KBM-7 (cell line): ENCODE measurements at regions not wholly inside any gene's neighbourhood (a gene's known extent, or its start where the extent isn't known, plus 50 kb on each side); places are given as distances from the start of the nearest gene placed in this dataset.

ENCODE experiments used
- DNase-seq: peaks from one replicate; pipeline ENCODE4 v3.0.0-alpha.2; 2015
- in situ Hi-C: fragments of 300-500 bp; cut with MboI; formaldehyde crosslinking; loops from 2 replicates; pipeline ENCODE4 v1.14.3; 2020; ENCODE audit warnings: low sequenced_read_pairs, low pct_unique_long_range_greater_than_20kb, mixed read lengths

DNA sequence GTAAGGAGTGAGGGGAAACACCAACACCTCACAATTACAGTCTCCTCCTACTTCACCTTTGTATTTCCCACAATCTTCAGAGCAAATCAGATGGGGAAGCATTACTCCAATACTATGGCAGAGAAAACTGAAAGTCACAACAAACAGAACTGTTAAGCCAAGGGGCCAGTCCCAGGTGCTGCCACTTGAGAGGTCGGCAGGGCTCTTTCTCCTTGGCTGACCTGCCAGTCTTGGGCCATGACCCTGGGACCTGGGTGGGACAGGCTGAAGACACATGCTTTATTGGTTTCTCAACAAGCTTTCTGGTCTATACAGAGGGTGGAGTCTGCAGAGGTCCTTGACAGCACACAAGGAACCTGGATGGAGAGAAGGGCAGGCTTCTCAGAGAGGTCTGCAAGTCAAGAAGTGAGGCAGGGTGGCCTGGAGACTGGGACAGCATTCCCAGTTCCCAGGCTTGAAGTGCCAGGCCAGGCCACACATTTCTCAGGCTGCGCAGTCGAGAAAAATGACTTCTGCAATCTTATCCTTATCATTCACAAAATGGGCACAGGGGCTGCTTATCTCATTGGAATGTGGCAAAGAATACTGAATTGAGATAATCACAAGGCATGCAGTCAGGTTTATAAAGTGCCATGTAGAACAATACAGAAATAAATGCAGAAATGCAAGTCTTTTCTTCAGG lies 301.0 kb downstream of the CXCL12 start:
- in situ Hi-C loops = no loop called here
- DNase-seq = no peak

DNA sequence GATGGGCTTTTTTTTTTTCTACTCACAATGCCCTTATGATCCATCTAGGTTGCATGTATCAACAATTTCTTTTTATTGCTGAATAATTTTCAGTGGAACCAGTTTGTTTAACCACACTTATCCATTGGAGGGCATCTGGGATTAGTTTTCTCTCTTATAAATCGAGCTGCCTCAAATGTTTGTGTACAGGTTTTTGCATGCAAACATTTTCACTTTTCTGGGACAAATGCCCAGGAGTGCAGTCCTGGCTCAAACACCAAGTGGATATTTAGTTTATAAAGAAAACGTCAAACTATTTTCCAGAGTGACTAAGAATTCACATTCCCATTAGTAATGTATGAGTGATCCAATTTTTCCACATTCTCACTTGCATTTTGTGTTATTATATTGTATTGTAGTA lies 313.4 kb downstream of the CXCL12 start:
- in situ Hi-C loops = no loop called here
- DNase-seq = no peak

DNA sequence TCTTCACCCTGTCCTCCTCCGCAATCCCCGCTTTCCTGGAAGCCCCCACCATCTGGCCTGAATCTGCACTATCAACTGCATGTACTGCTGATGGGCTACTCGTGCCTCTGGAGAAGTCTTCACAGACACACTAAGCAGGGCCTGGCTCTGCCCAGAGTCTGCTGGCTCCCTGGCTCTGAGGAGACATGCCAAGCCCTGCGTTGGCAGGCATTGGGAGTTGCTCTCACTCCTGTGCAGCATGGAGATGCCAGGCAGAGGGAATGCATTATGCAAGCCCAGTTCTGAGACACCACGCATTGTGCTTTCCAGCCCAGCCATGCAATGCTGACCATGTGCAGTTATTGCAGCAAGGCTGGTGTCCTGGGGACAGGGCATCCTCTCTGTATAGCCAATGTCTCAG lies 314.6 kb downstream of the CXCL12 start:
- no peak for DNase-seq
- in situ Hi-C loops = no loop called here

DNA sequence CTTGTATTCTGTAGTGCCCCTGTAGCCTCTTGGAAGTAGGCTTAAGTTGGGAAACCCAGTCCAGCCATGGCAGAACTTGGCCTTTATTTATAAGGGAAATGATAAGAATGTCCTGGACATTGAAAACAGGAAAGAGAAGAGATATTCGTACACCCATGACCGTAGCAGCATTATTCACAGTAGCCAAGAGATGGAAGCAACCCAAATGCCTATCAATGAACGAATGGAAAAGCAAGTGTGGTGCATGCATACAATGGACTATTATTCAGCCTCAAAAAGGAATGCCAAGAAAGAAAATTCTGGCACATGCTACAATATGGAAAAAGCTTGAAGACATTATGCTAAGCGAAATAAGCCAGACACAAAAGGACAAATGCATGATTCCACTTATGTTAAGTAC lies 315.3 kb downstream of the CXCL12 start:
- in situ Hi-C loops = no loop called here
- DNase-seq = no peak

DNA sequence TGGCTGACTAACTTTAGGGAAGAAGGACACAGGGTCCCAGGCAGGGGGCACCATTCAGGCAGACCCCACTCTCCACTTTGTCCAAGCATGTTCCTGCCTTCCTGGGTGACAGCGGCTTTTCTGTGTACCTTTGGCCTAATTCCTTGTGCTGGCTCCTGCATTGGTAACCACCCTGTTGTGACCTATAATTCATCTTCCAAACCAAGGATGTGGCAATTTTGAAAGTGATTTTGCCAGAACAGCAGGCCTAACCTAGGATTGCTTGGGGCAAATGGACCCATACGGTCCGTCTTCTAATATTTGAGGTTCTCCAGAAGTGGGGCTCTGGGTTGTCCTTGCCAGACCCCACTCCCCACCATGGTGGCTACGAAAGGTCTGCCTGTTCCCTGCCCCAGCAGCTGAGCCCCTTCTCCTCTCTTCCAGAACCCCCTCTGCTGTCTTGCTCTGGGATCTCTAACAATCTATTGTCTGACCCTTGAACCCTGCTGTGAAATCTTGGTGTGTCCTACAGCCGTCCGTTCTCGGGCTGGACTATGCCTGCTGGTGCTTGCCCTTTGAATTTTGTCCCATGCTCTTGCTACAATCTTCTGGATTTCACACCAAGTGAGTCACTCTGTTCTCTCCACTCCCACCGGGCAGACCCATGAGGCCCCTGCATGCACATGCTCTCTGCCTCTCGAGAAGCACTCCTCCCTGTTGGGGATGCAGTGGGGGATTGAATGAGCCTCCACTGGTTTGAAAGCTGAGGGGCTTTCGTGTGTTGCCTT lies 316.0 kb downstream of the CXCL12 start:
- in situ Hi-C loops = no loop called here
- DNase-seq = no peak

DNA sequence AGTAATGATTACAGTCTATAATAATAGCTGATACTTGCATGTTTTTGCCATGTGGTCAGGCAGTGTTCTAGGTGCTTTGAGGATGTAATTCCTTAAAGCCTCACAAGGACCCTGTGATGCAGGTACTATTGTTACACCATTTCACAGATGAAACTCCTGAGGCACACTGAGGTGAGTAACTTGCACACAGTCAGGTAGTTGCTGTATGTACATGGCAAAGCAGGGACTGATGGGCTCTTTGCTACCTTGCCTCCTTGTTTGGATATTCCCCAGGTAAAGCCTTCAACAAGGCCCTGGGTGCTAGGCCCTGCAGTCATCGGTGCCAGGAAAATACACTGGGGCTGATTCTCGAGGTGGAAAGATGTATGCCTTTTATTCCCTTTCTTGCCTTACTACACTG lies 317.5 kb downstream of the CXCL12 start:
- no peak for DNase-seq
- in situ Hi-C loops = no loop called here

DNA sequence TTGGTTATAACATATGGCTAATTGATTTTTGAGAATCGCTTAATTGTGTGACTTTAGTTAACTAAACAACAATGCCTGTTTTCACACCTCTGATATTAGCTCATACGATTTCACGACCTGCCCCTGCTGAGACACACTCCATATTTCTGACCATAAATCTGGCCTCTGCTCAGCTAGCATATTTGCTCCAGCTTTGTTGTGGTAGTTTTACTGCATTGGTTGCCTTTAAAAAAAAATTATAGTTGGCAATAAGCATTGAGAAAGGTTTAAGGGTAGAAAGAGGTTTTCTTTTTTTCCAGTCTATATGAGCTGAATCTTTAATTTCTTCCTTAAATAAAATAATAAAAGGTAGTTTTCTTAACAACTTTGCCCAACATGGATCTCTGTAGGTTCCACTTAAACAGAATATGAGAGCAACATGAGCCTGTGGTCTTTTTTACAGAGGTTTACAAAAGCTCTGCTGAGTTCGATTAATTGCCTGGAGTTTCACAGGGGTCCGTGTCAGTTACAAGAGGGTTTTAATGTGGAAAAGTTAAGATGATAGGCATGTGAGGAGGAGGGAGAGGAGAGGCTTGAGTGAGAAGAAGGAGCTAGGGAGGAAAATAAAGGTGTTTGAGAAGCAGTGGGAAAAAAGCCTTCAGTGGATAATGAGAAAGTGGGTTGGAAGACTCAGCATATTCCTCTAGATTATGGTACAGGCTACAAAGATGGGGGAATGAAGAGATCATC lies 318.2 kb downstream of the CXCL12 start:
- in situ Hi-C loops = no loop called here
- DNase-seq = no peak

DNA sequence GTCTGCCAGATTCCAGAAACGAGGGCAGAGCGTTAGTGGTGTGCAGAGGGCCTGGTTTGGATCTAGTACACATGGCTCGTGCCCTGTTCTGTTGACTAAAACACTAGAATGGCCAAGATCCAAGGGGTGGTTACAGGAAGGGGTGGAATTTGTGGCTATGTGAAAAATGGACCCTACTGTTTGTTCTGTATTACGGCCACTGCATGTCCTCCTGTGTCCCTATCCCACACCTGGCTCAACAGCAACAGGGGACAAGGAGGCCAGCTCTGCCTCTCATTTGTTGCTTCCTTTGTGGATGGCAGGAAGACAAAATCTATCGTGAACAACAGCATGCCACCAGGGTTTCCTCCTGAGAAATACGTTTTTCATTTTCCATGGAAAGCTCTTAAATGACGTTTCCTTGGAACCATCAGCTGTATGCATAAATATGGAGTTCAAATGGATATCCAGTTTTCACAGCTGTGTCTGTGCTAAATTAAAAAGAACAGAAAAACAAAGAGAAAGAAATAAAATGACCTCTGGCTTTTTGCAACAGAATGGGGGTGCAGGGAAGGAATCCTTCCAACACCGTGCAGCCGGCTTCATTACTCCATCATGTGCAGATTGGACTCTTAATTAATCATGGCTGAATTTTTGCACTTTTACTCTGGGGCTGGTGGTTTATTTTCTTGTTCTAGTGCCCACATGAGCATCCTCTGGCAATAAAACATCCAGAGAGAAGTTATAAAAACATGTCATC lies 318.9 kb downstream of the CXCL12 start:
- DNase-seq = no peak
- in situ Hi-C loops = no loop called here

DNA sequence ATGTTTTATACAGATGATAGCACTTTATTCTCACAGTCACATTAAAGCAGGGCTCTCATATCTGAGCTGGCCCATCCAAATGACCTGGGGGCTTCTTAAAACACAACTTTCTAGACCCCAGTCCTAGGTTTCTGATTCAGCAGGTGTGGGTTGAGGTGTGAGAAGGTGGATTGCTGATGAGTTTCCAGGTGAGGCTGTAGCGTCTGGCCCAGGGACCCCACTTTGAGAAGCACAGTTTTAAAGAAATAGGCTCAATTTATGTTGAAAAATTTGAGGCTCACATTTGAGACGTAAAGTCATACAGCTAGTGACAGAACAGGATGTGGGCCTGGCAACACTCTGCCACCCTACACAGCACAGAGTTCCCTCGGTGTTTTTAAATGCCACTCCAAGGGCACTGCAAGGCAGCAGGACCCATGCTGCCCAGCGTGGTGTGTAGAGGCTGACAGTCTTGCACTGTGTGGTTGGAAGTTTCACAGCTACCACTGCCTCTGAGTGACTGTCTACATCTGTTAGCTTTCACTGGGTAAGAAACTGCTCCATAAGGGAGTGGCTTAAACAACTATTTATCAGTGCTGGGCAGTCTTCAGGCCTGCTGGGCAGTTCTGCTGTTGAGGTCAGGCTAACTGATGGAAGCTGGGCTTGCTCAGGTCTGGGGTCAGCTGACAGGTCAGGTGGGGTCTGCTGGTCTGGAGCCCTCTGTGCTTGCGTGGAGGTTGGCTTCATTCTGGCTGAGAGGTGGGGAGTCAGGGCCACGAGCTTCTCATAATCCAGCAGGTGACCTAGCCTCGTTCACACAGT lies 319.7 kb downstream of the CXCL12 start:
- DNase-seq = no peak
- in situ Hi-C loops = no loop called here

DNA sequence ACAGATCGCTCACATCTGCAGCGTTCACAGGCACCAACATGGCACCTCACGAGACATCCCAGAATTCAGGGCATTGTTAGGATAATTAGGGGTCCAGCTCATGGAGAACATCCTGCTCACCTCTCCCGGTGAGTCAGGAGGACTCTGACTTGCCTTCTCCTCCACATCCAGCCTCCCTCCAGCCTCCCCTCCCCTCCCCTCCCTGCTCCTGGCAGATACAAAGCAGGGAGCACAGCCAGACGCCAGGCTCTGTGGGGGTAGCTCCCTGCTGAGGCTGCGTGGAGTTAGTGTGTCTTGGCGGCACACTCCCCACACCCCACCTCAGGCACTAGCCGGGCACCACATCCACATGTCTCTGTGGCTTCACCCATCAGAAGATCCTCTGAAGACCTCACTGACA lies 320.6 kb downstream of the CXCL12 start:
- DNase-seq = no peak
- in situ Hi-C loops = no loop called here

DNA sequence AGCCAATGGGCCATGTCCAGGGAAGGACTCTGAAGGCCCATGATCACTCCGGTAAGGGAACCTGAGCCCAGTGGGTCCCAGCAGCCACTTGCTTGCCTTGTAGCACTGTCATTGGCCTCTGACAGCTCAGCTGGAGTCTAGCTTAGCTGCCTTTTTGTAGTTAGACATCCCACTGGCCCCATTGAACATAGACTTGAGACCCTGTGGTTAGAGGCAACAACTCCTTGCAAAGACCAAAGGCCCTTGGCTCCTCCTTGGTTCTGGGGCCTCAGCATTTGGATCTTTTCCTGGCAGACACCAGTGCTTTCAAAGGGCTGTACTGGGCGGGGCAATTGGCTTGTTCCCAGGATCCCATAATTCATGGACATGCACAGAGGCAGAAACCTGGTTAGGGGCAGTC lies 321.2 kb downstream of the CXCL12 start:
- in situ Hi-C loops = no loop called here
- no peak for DNase-seq

DNA sequence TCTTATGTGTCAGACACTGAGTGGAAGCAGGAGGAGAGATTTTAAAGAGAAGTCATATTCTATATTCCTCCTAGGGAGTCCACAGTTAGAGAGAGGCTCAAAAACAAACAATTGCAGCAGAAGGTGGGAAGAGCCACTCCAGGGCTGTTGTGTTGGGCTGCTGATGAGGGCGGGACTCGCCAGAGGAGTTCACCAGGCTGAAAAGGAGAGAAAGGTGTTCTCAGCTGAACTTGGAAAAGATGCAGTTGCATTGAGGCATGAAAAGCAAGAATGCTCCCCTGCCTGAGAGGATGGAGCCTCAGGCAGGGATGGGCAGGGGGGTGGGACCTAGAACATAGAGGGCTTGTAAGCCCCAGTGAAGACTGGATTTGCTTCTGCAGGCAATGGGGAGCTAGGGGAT lies 324.2 kb downstream of the CXCL12 start:
- DNase-seq = no peak
- in situ Hi-C loops = no loop called here

DNA sequence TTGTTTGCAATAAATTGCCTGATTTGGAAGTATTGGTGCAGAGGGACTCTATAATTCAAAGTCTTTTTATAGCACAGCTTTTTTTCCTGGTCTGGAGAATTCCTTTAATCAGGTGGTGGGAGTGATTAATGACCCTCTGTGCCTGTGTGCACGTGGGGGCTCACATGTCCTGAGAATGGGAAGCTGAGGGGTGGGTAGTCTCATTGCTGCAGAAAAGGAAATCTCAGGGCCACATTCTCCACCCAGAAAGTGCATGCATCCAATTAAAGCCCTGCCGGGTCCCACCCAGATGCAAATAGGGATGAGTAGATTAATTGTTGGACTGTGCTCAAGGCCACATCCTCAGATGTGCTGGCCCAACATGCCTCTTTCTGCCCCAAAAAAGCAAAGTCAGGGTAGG lies 324.7 kb downstream of the CXCL12 start:
- in situ Hi-C loops = no loop called here

DNA sequence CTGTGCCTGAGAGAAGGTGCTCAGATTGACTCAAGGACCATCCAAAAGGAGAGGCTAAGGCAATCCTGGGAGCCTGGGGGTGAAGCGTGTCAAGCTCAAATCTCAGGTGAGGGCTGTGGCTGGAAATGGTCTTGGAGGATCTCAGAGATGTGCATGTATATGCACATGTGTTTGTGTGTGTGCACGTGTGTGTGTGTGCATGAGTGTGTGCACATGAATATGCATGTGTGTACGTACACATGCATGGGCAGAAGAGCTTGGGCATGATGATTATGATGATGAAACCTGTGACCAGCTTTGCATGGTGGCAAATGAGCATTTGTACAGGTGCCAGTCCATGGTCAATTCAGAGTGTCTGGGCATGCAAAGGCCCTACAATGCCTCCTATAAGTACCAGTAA lies 326.6 kb downstream of the CXCL12 start:
- in situ Hi-C loops = no loop called here
- DNase-seq = no peak

More for the DNA sequence above, 324.7 kb downstream of the CXCL12 start:
- no peak for DNase-seq

DNA sequence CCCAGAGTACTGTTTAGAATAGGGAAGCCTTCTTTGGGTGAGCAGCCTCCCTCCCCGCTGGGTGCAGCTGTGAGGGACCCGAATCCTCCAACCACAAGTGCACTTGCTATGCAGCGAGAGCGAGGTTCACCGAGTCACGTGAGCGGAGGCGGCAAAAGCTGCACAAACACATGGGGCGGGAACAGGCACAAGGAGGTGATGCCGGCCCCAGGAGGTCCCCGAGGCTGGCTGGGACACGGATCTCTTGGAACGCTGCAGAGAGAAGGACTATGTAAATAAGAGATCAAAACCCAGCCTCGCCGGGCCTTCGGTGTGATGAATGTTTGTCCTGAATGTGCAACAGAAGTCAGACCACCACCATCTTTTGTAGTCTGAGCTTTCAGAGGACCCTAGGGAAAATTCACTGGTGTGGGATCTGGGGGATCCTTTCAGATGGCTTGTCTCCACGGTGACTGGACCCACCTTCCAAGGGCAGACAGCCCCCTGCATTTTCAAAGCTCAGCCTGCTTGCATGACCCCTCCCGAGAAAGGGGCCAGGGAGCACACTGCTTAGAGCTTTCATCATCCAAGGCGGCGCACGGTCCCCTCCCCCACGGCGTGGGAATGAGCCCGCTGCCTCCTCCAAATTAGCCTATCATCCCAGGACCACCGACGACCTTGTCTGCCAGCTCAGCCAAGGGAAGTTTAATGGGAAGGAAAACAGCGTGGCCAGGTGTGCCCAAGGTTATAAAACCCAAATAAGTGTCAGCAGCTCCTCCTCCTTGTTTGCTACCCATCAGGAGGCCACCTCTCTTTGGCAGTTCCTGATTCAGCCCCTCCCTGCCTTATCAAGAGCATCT lies 327.7 kb downstream of the CXCL12 start:
- DNase-seq = no peak
- in situ Hi-C loops = no loop called here

DNA sequence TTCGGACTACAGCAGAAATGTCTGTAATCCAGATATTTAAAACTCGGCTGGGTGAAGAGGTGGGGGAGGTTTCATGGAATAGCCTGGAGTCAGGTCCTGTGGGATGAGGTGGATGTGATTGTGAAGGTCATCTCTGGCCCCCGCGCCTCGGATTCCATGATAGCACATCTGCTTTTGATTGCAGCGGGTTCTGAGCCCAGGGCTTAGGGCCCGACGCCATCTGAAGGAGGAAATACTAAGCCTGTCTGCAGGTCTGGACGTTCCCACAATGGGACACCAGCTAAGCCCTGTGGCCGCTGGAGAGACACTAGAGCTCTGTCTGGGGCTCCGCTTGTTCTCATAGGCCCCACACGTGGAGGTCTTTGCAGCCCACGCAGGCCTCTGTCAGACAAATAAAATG lies 328.7 kb downstream of the CXCL12 start:
- no peak for DNase-seq
- in situ Hi-C loops = no loop called here

DNA sequence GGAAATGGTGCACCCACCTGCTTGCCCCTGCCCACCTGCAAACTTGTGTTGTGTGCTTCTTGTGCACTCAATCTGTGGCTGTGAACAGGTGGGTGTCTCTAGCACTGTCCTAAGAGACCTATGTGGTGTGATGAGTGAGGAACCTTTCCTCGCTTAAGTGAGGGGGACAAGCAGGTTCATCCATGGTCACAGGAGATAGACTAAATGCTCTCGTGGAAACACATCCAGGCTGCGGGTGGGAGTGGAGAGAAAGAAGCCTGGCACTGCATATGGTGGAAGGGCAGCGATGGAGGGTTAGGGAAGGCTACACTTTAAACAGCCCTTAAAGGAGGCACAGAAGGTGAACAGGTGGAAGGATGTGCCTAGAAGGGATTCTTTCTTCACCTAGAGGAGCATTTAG lies 330.9 kb downstream of the CXCL12 start:
- in situ Hi-C loops = no loop called here

DNA sequence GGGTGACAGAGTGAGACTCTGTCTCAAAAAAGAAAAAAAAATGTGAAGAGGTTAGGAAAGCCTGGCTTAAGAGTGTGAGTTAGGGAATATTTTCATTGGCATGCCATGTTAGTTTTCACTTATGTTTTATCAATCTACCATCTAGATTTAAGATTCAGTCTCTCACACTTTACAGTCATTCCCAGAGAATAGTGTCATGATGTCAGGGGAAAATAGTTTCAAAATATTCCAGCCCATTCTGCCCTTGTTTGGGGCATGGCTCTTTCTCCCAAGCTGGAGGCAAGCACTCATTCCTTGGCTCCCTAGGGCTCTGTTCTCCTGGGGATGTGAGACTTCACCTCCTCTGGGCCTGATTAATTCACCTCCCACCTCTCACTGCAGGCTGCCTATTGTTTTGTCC lies 331.5 kb downstream of the CXCL12 start:
- no peak for DNase-seq
- in situ Hi-C loops = no loop called here

More for the DNA sequence above, 330.9 kb downstream of the CXCL12 start:
- DNase-seq = no peak
